IMR-90 (cell line): ENCODE measurements at regions not wholly inside any gene's neighbourhood (a gene's known extent, or its start where the extent isn't known, plus 50 kb on each side); places are given as distances from the start of the nearest gene placed in this dataset.

Source experiments
- ATAC-seq: fragments of 200-7000 bp; cut with Tn5 transposase; 2 replicates; pipeline ENCODE4 v1.9.1; 2020; ENCODE audit warnings: low read depth, mild to moderate bottlenecking, moderate library complexity
- BruUV-seq: library from RNA; stranded (reverse); fragments of 400-500 nt; replicated peaks from 2 replicates; lab custom pipeline; 2021; lab: Mats Ljungman, UMichigan
- CTCF ChIA-PET: fragments of 300-600 bp; formaldehyde crosslinking; extraction: SDS; loops from one replicate; lab custom pipeline; 2021; ENCODE audit warnings: antibody characterized with exemption; lab: Yijun Ruan, JAX
- POLR2A ChIA-PET: fragments of 300-600 bp; sonication (Branson Sonifier 250); formaldehyde crosslinking; loops from one replicate; lab custom pipeline; 2022; ENCODE audit warnings: antibody characterized with exemption; ENCODE audit not compliant: unreplicated experiment; lab: Charles Lee
- DNase-seq: peaks from one replicate; pipeline ENCODE4 v3.0.0; 2013
- H2AFZ ChIP-seq: replicated peaks from 2 replicates; pipeline ENCODE3; 2013; ENCODE audit warnings: low read length, mild to moderate bottlenecking; ENCODE audit not compliant: poor library complexity
- H2AK5ac ChIP-seq: 2 replicates; pipeline ENCODE4 v1.6.1; 2013; ENCODE audit warnings: low read depth, low read length, inconsistent platforms
- H2AK9ac ChIP-seq: replicated peaks from 2 replicates; pipeline ENCODE3; 2013; ENCODE audit warnings: mild to moderate bottlenecking, low read depth, low read length, moderate library complexity; ENCODE audit not compliant: poor library complexity
- H2BK120ac ChIP-seq: 2 replicates; pipeline ENCODE4 v1.6.1; 2013; ENCODE audit warnings: low read depth, low read length, inconsistent platforms
- H2BK15ac ChIP-seq: 3 replicates; pipeline ENCODE4 v1.6.1; 2013; ENCODE audit warnings: low read depth, low read length, inconsistent platforms
- H2BK20ac ChIP-seq: 2 replicates; pipeline ENCODE4 v1.6.1; 2013; ENCODE audit warnings: low read depth, mild to moderate bottlenecking, inconsistent platforms, low read length, moderate library complexity
- H2BK5ac ChIP-seq: 2 replicates; pipeline ENCODE4 v1.6.1; 2013; ENCODE audit warnings: mild to moderate bottlenecking, low read depth, low read length, inconsistent platforms; ENCODE audit not compliant: poor library complexity, severe bottlenecking
- H3K14ac ChIP-seq: replicated peaks from 2 replicates; pipeline ENCODE4 v1.6.1; 2013; ENCODE audit warnings: low read depth, low read length, inconsistent platforms
- H3K18ac ChIP-seq: 2 replicates; pipeline ENCODE4 v1.6.1; 2013; ENCODE audit warnings: low read depth, low read length, control low read depth
- H3K23ac ChIP-seq: 2 replicates; pipeline ENCODE4 v1.6.1; 2013; ENCODE audit warnings: low read depth, low read length, inconsistent platforms
- H3K27ac ChIP-seq: 2 replicates; pipeline ENCODE4 v1.5.1; 2013; ENCODE audit warnings: mild to moderate bottlenecking, control low read depth, low read length; ENCODE audit not compliant: insufficient read depth
- H3K27me3 ChIP-seq: 2 replicates; pipeline ENCODE4 v1.6.1; 2013; ENCODE audit warnings: low read length; ENCODE audit not compliant: control insufficient read depth, insufficient read depth
- H3K36me3 ChIP-seq: 2 replicates; pipeline ENCODE4 v1.6.1; 2013; ENCODE audit warnings: low read length, mixed read lengths; ENCODE audit not compliant: control insufficient read depth, insufficient read depth
- H3K4ac ChIP-seq: 2 replicates; pipeline ENCODE4 v1.6.1; 2013; ENCODE audit warnings: low read depth, low read length, inconsistent platforms
- H3K4me1 ChIP-seq: 2 replicates; pipeline ENCODE4 v1.6.1; 2013; ENCODE audit warnings: low read length, mixed read lengths; ENCODE audit not compliant: control insufficient read depth, insufficient read depth
- H3K4me2 ChIP-seq: 2 replicates; pipeline ENCODE4 v1.6.1; 2013; ENCODE audit warnings: low read depth, mild to moderate bottlenecking, control low read depth, low read length, moderate library complexity
- H3K4me3 ChIP-seq: 2 replicates; pipeline ENCODE4 v1.5.1; 2013; ENCODE audit warnings: low read depth, mild to moderate bottlenecking, control low read depth, low read length, moderate library complexity; ENCODE audit not compliant: insufficient read depth
- H3K56ac ChIP-seq: 2 replicates; pipeline ENCODE4 v1.6.1; 2013; ENCODE audit warnings: low read length, inconsistent platforms; ENCODE audit not compliant: insufficient read depth; ENCODE audit errors: extremely low read depth
- H3K79me1 ChIP-seq, 2 experiments: 2 replicates each; pipeline ENCODE4 v1.6.1; 2013; ENCODE audit warnings: low read length in 2 of 2, inconsistent platforms in 1 of 2, low read depth in 1 of 2
- H3K9ac ChIP-seq: 2 replicates; pipeline ENCODE4 v1.6.1; 2013; ENCODE audit warnings: low read depth, low read length, control low read depth
- H3K9me1 ChIP-seq: 2 replicates; pipeline ENCODE4 v1.6.1; 2013; ENCODE audit warnings: low read length, inconsistent platforms; ENCODE audit not compliant: insufficient read depth
- H3K9me3 ChIP-seq: 2 replicates; pipeline ENCODE4 v1.6.1; 2013; ENCODE audit warnings: low read length; ENCODE audit not compliant: control insufficient read depth, insufficient read depth
- H4K20me1 ChIP-seq: 2 replicates; pipeline ENCODE4 v1.6.1; 2013; ENCODE audit warnings: low read length, inconsistent platforms; ENCODE audit not compliant: insufficient read depth
- H4K5ac ChIP-seq: 2 replicates; pipeline ENCODE4 v1.6.1; 2013; ENCODE audit warnings: mild to moderate bottlenecking, low read depth, low read length, control low read depth
- H4K8ac ChIP-seq, 2 experiments: 2 replicates each; pipeline ENCODE4 v1.6.1; 2013; ENCODE audit warnings: low read depth in 2 of 2, low read length in 2 of 2, control low read depth in 1 of 2, inconsistent platforms in 1 of 2
- H4K91ac ChIP-seq: 2 replicates; pipeline ENCODE4 v1.6.1; 2013; ENCODE audit warnings: low read depth, low read length, inconsistent platforms; ENCODE audit not compliant: insufficient read depth
- CEBPB ChIP-seq: IDR thresholded peaks from 2 replicates; pipeline ENCODE4 v1.6.1; 2012; ENCODE audit warnings: low read depth, low read length, improper control_type of control experiment
- POLR2A ChIP-seq: IDR thresholded peaks from 2 replicates; pipeline ENCODE4 v1.6.1; 2012; ENCODE audit warnings: mild to moderate bottlenecking, low read depth, low read length
- RFX5 ChIP-seq: IDR thresholded peaks from 2 replicates; pipeline ENCODE4 v1.8.0; 2012; ENCODE audit warnings: low read depth, mild to moderate bottlenecking, low read length, moderate library complexity
- SMC3 ChIP-seq: fragments of 150-350 bp; IDR thresholded peaks from 2 replicates; pipeline ENCODE4 v1.6.1; 2016; ENCODE audit warnings: low read depth, mild to moderate bottlenecking, antibody characterized with exemption, low read length, moderate library complexity
- dilution Hi-C: fragments of 300-500 bp; cut with HindIII; formaldehyde crosslinking; loops from one replicate; pipeline ENCODE4 v1.14.3; 2018; ENCODE audit warnings: low sequenced_read_pairs; ENCODE audit not compliant: unreplicated experiment
- in situ Hi-C: fragments of 300-500 bp; cut with MboI; formaldehyde crosslinking; loops from 3 replicates; pipeline ENCODE4 v1.14.3; 2019; ENCODE audit warnings: low sequenced_read_pairs, inconsistent platforms, mixed read lengths
- intact Hi-C: fragments of 100-400 bp; cut with micrococcal nuclease; formaldehyde crosslinking; loops from 2 replicates; pipeline ENCODE4 v1.10.0; 2022

GRCh38 chr12:25045869-25046268, 97.0 kb upstream of the BCAT1 start:
- no peak for TF ChIP-seq SMC3
- TF ChIP-seq POLR2A: no peak
- TF ChIP-seq RFX5: no peak
- TF ChIP-seq CEBPB: no peak
- Histone ChIP-seq H3K23ac (no peak overlapping the region), H3K9me1 (no peaks in the 10 kb centered on the region), H3K79me1 (no peaks in the 10 kb centered on the region), H3K4me2 (no peak overlapping the region), H3K27me3 (peaks cover 2% of the 10 kb centered on the region; the same call in 1 of the 2 replicates), H3K9me3 (no peaks in the 10 kb centered on the region; the same call in 1 of the 2 replicates), H3K56ac (no peak overlapping the region), H4K8ac (no peak overlapping the region), H3K36me3 (no peaks in the 10 kb centered on the region), H3K4me1 (no peaks in the 10 kb centered on the region), H2BK120ac (no peak overlapping the region), H4K5ac (no peak overlapping the region), H3K18ac (no peak overlapping the region), H2BK15ac (no peak overlapping the region), H2BK5ac (no peak overlapping the region), H2AK9ac (no peak overlapping the region), H2BK20ac (no peak overlapping the region), H3K9ac (no peak overlapping the region), H2AFZ (no peak overlapping the region), H3K14ac (no peak overlapping the region), H2AK5ac (no peak overlapping the region), H3K4ac (no peak overlapping the region), H3K27ac (no peak overlapping the region), H4K20me1 (no peaks in the 10 kb centered on the region), H4K91ac (no peak overlapping the region), H3K4me3 (no peak overlapping the region)
- intact Hi-C loops: no loop called here
- no peak for ATAC-seq
- BruUV-seq: no TSS peak
- ChIA-PET CTCF (no interaction called here), POLR2A (no interaction called here)
- DNase-seq: no peak
- in situ Hi-C loops: no loop called here
- dilution Hi-C loops: no loop called here
